Neural progenitor cell (in vitro differentiated cells): ENCODE measurements at regions not wholly inside any gene's neighbourhood (a gene's known extent, or its start where the extent isn't known, plus 50 kb on each side); places are given as distances from the start of the nearest gene placed in this dataset.

Source experiments
- EZH2phosphoT487 ChIP-seq: fragments of 200-600 bp; sonication (generic); IDR thresholded peaks from 2 replicates; pipeline ENCODE4 v1.6.1; 2017; ENCODE audit warnings: antibody characterized with exemption
- TF ChIP-seq, protein P1 (sequence below): fragments of 200-600 bp; sonication (generic); IDR thresholded peaks from 2 replicates; pipeline ENCODE4 v1.5.1; 2017; ENCODE audit warnings: antibody characterized with exemption, mild to moderate bottlenecking

DNA sequence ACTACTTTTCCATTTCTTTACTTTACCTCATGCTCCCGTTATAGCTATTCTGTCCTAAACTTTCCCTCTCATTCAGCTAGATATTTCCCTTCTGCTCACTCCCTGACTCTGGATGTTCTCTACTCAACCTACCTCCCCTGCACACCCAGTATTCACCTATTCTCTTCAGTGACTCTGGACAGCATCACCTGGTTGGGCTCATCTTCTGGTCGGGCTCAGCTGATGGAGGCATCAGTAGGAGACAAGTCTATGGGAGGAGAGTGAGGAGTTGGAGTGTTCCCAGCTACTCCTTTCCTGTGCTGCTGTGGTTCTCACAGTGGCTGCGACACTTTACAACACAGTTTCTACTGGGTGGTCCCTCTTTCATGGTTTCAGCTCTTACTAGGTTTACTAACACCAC, 493.9 kb downstream of the DMAC1 start:
- TF ChIP-seq, protein P1, sequence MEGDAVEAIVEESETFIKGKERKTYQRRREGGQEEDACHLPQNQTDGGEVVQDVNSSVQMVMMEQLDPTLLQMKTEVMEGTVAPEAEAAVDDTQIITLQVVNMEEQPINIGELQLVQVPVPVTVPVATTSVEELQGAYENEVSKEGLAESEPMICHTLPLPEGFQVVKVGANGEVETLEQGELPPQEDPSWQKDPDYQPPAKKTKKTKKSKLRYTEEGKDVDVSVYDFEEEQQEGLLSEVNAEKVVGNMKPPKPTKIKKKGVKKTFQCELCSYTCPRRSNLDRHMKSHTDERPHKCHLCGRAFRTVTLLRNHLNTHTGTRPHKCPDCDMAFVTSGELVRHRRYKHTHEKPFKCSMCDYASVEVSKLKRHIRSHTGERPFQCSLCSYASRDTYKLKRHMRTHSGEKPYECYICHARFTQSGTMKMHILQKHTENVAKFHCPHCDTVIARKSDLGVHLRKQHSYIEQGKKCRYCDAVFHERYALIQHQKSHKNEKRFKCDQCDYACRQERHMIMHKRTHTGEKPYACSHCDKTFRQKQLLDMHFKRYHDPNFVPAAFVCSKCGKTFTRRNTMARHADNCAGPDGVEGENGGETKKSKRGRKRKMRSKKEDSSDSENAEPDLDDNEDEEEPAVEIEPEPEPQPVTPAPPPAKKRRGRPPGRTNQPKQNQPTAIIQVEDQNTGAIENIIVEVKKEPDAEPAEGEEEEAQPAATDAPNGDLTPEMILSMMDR = no peak
- no peak for TF ChIP-seq EZH2phosphoT487
